GM12878 (cell line): ENCODE measurements at regions not wholly inside any gene's neighbourhood (a gene's known extent, or its start where the extent isn't known, plus 50 kb on each side); places are given as distances from the start of the nearest gene placed in this dataset.

Source experiments
- ASH2L ChIP-seq: fragments of 300-600, 200-600 bp; sonication (generic); IDR thresholded peaks from 2 replicates; pipeline ENCODE4 v1.6.1; 2017; ENCODE audit warnings: low read depth, mild to moderate bottlenecking, borderline replicate concordance
- BCLAF1 ChIP-seq: fragments of 450-650 bp; IDR thresholded peaks from 2 replicates; pipeline ENCODE4 v1.6.1; 2017; ENCODE audit warnings: antibody characterized with exemption, mild to moderate bottlenecking, moderate library complexity
- HDAC2 ChIP-seq: fragments of 200-600 bp; sonication (generic); IDR thresholded peaks from 2 replicates; pipeline ENCODE4 v1.6.1; 2017
- MXI1 ChIP-seq: fragments of 150-350 bp; IDR thresholded peaks from 2 replicates; pipeline ENCODE4 v1.6.1; 2011; ENCODE audit warnings: low read depth, mild to moderate bottlenecking, inconsistent platforms, low read length, improper control_type of control experiment

GRCh38 chr6:150316936-150317335, 51.9 kb upstream of the IYD start (continued):
- TF ChIP-seq BCLAF1 (no peak), MXI1 (no peak), ASH2L (no peak), HDAC2 (no peak)
